Activated gamma-delta T cell treated with anti-CD3 and anti-CD28 coated beads, Interleukin-2, amount 50 U/mL, for 16 hours (primary cell): ENCODE measurements at regions not wholly inside any gene's neighbourhood (a gene's known extent, or its start where the extent isn't known, plus 50 kb on each side); places are given as distances from the start of the nearest gene placed in this dataset.

Experiments used
- DNase-seq: peaks from one replicate; pipeline ENCODE4 v3.0.0-alpha.2; 2020; ENCODE audit warnings: low read depth

- DNase-seq, result no peak
These were observed 81.4 kb upstream of the KLF13 start for GRCh38 chr15:31245135-31245689.

DNA sequence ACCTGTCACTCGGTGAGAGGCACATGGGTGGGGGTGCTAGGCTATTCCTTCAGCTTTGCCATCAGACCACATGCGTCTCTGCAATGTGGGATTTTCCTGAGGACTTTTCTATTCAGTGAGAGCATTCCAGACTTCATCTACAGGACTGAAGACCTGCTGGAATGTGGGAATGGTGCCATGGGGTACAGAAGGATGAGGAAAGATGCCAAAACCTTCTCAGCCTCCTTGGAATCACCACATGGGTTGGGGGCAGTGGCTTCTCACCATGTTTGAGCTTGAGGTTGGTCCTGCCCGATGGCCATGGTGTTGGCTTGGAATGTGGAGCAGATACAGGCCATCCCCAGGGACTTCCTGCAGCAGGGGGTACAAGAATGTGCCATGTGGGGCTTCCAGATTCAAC, 80.9 kb upstream of the KLF13 start:
- DNase-seq, result no peak

GRCh38 chr15:31247404-31247803, 79.2 kb upstream of the KLF13 start:
- DNase-seq, result no peak

DNA sequence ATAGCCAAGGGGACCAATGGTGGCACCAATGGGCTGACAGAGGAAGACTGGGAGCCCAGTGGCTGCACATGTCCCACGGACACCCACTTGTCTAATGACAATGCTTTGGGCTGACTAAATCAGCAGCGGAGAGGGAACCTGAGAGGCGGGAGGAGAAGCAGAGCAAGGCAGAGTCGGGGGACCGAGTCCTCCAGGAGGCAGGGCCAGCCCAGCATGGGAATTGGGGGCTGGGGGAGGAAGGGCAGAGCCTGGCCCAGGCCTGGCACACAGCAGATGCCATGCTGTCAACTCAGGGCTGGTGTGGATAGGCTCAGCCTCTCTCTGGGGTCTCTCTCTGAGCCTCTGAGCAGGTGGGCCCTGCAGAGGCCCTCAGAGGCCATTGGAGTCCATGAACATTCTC, 78.4 kb upstream of the KLF13 start:
- DNase-seq, result no peak

DNA sequence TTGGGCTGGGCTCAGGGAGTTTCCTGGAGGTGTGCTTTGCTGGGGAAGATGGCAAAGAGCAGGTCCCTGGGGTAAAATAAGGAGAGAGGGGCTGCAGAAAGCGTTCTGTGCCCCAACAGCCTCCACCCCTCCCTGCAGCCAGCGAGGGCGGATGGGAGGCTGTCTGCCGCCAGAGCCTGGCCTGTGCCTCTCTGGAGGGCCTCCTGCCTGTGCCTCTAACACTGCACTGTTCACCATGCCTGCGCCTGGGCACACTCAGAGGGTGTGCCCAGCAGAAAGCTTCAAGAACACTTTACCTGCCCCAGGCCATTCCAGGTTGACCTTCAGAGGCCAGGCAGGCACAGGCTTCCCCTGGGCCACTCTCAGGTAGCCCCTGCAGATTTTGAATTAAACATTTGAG, 77.7 kb upstream of the KLF13 start:
- no peak for DNase-seq

- DNase-seq, result no peak
These were observed 76.6 kb upstream of the KLF13 start for GRCh38 chr15:31250033-31250432.

- no peak for DNase-seq
These were observed 75.5 kb upstream of the KLF13 start for GRCh38 chr15:31251165-31251564.

DNA sequence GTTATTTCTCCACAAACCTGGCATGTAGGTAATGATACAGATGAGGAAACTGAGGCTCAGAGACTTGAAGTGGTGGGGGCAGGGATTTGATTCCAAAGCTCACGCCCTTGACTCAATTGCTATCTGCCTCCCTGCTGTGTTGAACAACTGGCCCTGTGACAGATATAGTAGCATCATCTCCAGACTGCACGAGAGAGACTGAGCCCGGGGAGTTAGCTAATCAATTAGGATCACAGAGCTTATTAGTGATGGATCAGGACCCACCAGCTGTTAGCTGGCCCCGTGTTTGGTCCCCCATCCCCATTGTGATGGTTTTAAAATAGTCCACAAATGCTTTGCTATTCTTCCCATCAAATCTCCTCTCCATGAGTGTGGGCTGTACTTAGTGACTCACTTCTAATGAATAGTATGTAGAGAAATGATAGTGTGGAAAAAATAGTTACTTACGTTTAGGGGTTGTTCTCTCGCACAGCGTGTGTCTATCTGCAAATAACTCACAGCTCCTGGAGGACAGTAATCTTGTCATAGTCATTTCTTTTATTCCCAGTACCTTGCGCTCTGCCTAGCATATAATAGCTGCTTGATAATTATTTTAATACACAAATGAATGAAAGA, 74.4 kb upstream of the KLF13 start:
- no peak for DNase-seq

DNA sequence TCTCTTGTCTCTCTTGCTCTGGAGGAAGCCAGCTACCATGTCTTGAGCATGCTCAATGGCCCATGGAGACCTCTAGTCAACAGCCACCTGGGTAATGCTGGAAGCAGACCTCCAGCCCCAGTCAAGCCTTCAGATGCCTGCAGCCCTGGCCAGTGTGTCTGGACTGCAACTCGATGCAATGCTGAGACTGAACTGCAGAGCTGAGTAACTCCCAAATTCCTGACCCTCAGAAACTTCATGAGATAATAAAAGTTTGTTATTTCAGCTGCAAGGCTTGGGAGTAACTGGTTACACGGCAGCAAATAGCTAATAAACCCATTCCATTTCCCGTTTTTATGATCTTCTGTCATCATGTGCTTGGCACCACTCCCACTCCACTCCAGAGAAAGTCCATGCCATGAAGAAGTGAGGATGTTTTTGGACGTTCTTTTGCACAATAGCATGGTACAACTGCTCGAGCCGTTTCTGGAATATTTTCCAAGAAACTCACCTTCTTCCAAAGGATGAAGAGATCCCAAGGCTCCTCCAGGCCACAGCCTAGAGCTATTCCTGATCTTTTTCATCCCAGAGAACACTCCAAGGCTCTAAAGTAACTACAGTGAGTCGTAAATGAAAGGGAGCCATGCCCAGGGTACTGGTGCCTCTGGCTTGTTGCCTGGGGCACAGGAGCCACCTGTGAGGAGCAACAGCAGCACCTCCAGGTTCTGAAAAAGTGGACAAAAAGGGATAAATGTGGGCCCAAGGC, 72.0 kb upstream of the KLF13 start:
- no peak for DNase-seq

GRCh38 chr15:31255176-31255510, 71.5 kb upstream of the KLF13 start:
- DNase-seq, result no peak

GRCh38 chr15:31255732-31256377, 70.8 kb upstream of the KLF13 start:
- no peak for DNase-seq

DNA sequence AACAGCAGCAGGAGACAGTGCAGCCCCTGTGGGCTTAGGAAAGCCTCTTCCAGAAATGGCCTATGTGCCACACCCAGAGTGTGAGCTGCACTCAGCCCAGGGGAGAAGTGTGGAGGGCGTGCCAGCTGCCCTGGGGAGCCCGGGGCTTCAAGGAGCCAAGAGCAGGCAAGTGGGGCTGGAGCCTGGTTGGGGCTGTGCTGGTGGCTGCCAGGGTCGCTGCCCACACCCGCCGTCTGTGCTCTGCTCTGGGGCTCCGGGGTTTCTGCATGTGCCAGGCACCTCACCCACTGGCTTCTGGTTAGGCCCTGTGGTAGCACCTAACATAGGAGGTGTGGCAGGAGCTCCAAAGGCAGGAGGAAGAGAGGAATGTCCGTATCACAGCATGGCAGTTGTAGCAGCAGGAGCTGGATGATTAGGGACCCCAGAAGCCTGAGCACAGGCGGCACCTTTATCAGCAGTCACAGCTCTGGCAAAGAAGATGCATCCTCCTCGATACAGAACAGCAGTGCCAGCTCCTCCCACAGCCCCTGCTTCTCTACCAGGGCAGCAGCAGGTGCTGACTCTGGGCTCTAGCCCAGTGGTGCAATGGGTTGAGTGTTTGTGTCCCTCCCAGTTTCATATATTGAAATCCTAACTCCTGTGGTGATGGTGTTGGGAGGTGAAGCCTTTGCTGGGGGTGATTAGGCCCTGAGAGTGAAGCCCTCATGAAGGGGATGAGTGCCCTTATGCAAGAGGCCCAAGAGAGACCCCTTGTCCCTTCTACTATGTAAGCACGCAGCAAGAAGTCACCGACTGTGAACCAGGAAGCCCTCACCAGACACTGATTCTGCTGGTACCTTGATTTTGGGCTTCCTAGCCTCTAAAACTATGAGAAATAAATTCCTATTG, 70.0 kb upstream of the KLF13 start:
- DNase-seq, result no peak

- no peak for DNase-seq
These were observed 69.3 kb upstream of the KLF13 start for GRCh38 chr15:31257286-31257685.

DNA sequence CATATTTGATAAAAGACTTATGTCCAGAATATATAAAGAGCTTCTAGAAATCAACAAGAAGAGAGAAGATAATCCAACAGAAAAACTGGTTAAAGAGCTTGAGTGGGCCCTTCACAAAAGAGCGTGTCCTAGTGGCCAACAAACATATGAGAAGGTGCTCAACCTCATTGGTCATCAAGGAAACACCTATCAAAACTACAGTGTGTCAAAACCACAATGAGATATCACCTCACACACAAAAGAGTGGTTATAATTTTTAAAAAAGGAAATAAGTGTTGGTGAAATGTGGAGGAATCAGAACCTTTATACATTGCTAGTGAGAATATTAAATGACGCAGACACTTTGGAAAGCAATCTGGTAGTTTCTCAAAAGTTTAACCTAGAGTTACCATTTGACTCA, 68.4 kb upstream of the KLF13 start:
- DNase-seq, result no peak

DNA sequence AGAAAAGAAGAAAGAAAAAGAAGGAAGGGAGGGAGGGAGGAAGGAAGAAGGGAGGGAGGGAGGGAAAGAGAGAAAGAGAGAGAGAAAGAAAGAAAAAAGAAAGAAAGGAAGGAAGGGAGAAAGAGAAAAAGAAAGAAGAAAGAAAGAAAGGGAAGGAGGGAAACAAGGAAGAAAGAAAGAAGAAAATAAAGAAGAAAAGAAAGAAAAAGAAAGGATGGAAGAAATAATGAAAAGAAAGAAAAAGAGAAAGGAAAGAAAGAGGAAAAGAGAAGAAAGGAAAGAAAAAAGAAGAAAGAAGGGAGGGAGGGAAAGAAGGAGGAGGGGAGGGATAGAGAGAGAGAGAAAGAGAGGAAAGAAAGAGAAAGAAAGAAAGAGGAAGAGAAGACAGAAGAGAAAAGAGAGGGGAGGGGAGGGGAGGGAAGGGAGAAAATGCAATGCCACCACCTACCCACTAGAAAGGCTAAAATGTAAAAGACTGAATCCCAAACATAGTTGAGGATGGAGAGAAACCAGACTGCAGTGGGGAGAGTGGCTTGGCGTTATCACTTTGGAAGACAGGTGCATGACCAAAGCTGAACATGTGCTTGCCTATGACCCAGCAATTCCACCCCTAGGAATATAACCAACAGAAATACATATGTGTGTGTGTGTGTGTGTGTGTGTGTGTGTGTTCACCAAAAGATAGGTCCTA, 66.9 kb upstream of the KLF13 start:
- no peak for DNase-seq

DNA sequence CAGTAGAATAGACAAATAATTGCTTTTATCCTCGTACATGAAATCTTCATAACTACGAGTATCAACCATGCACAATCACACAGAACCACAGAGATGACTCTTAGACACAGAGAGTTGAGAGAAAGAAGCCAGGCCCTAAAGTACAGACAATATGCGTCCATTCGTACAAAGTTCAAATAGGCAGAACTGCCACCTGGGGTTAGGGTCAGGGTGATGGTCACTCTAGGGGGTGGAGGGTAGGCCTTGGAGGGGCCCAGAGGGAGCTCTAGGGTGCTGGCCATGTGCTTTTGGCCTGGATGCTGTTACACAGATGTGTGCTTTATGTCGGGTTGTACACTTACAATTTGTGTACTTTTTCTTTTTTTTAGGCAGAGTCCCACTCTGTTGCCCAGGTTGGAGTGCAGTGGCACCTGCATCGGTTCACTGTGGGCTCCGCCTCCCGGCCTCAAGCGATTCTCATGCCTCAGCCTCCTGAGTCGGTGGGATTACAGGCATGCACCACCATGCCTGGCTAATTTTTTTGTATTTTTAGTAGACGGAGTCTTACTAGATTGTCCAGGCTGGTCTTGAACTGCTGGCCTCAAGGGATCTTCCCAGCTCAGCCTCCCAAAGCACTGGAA, 65.9 kb upstream of the KLF13 start:
- no peak for DNase-seq

- DNase-seq, result no peak
These were observed 65.1 kb upstream of the KLF13 start for GRCh38 chr15:31261266-31262142.

GRCh38 chr15:31262143-31262530, 64.5 kb upstream of the KLF13 start:
- DNase-seq, result no peak

GRCh38 chr15:31262901-31263671, 63.5 kb upstream of the KLF13 start:
- no peak for DNase-seq
